ENCODE measurements at regions not wholly inside any gene's neighbourhood (a gene's known extent, or its start where the extent isn't known, plus 50 kb on each side); places are given as distances from the start of the nearest gene placed in this dataset.

GRCh38 chr12:23113781-23114180, 488.8 kb downstream of the ETNK1 start:
- TF ChIP-seq CTCF (IDR thresholded peaks at IDR 0.05) (no peak), EZH2 (IDR thresholded peaks at IDR 0.05; ENCODE audit: borderline replicate concordance, insufficient read depth, low read depth, low read length, poor library complexity, severe bottlenecking) (no peak)

All from B cell (primary cell).